HCT116 (cell line): ENCODE measurements at regions not wholly inside any gene's neighbourhood (a gene's known extent, or its start where the extent isn't known, plus 50 kb on each side); places are given as distances from the start of the nearest gene placed in this dataset.

Source experiments
- ATAC-seq: fragments of 200-7000 bp; cut with Tn5 transposase; 2 replicates; pipeline ENCODE4 v1.9.1; 2020; ENCODE audit warnings: mild to moderate bottlenecking, moderate library complexity
- BruUV-seq: library from RNA; stranded (reverse); fragments of 400-500 nt; replicated peaks from 2 replicates; lab custom pipeline; 2021; lab: Mats Ljungman, UMichigan
- CTCF ChIA-PET: fragments of 300-600 bp; sonication (Branson Sonifier 250); formaldehyde crosslinking; loops from one replicate; lab custom pipeline; 2021; ENCODE audit warnings: antibody characterized with exemption; lab: Charles Lee
- POLR2A ChIA-PET: fragments of 300-600, 350-600 bp; sonication (Branson Sonifier 250); formaldehyde crosslinking; loops from one replicate; lab custom pipeline; 2021; ENCODE audit warnings: antibody characterized with exemption; lab: Charles Lee
- RAD21 ChIA-PET, 2 experiments: fragments of 300-600 bp; sonication (Branson Sonifier 250); formaldehyde crosslinking; loops; one replicate each; lab custom pipeline; 2023; ENCODE audit warnings: low total read pairs in 2 of 2; ENCODE audit not compliant: uncharacterized antibody in 2 of 2, unreplicated experiment in 2 of 2, low non-redundant PET in 1 of 2; lab: Charles Lee
- DNase-seq: peaks from one replicate; pipeline ENCODE4 v3.0.0-alpha.2; 2010; ENCODE audit warnings: low read depth, low spot score
- H2AFZ ChIP-seq: fragments of 200-600 bp; shearing (Covaris generic), sonication (generic); 2 replicates; pipeline ENCODE4 v1.6.1; 2017; ENCODE audit warnings: low read depth, mixed run types, mixed read lengths, antibody characterized with exemption, low read length; ENCODE audit not compliant: poor library complexity, severe bottlenecking
- H3K27ac ChIP-seq: 2 replicates; pipeline ENCODE4 v1.5.1; 2012; ENCODE audit warnings: low read depth, low read length
- H3K27me3 ChIP-seq: fragments of 200-600 bp; sonication (generic); 2 replicates; pipeline ENCODE4 v1.6.1; 2016; ENCODE audit warnings: mixed run types, low read length, mixed read lengths; ENCODE audit not compliant: insufficient read depth
- H3K36me3 ChIP-seq, 2 experiments: fragments of 200-500 bp in 1 of 2; fragments of 200-600 bp in 1 of 2; sonication (Bioruptor generic) in 1 of 2; sonication (generic) in 1 of 2; 2 replicates each; pipeline versions ENCODE4 v1.5.1 to v1.6.1; 2014 to 2016; ENCODE audit warnings: low read length in 2 of 2, inconsistent platforms in 1 of 2, mixed read lengths in 1 of 2, mixed run types in 1 of 2; ENCODE audit not compliant: insufficient read depth in 2 of 2, control insufficient read depth in 1 of 2
- H3K4me1 ChIP-seq, 2 experiments: fragments of 200-600 bp in 1 of 2; sonication (generic) in 1 of 2; 2 replicates each; pipeline versions ENCODE4 v1.5.1 to v1.6.1; 2012 to 2017; ENCODE audit warnings: low read length in 2 of 2, inconsistent platforms in 1 of 2, mild to moderate bottlenecking in 1 of 2, mixed read lengths in 1 of 2, mixed run types in 1 of 2, moderate library complexity in 1 of 2; ENCODE audit not compliant: insufficient read depth in 2 of 2, control insufficient read depth in 1 of 2
- H3K4me2 ChIP-seq: fragments of 200-600 bp; sonication (generic); 2 replicates; pipeline ENCODE4 v1.6.1; 2017; ENCODE audit warnings: mixed run types, low read length, mixed read lengths
- H3K4me3 ChIP-seq, 2 experiments: fragments of 200-600 bp in 1 of 2; sonication (generic) in 1 of 2; replicated peaks in 1 of 2; 2 replicates each; pipeline ENCODE4 v1.5.1; 2011 to 2016; ENCODE audit warnings: low read length in 2 of 2, control low read depth in 1 of 2, low read depth in 1 of 2, mild to moderate bottlenecking in 1 of 2, mixed read lengths in 1 of 2, mixed run types in 1 of 2
- H3K79me2 ChIP-seq: fragments of 200-600 bp; sonication (generic); 2 replicates; pipeline ENCODE4 v1.6.1; 2017; ENCODE audit warnings: mild to moderate bottlenecking, mixed run types, low read length, moderate library complexity, mixed read lengths; ENCODE audit not compliant: insufficient read depth
- H3K9ac ChIP-seq: fragments of 200-600 bp; sonication (generic); 2 replicates; pipeline ENCODE4 v1.6.1; 2016; ENCODE audit warnings: low read length, mixed read lengths
- H3K9me2 ChIP-seq: fragments of 200-600 bp; sonication (generic), shearing (Covaris generic); 2 replicates; pipeline ENCODE4 v1.6.1; 2017; ENCODE audit warnings: mixed run types, mild to moderate bottlenecking, moderate library complexity; ENCODE audit not compliant: insufficient read depth
- H3K9me3 ChIP-seq, 2 experiments: fragments of 200-500 bp in 1 of 2; fragments of 200-600 bp in 1 of 2; sonication (Bioruptor generic) in 1 of 2; sonication (generic) in 1 of 2; 2 replicates each; pipeline ENCODE4 v1.6.1; 2014 to 2017; ENCODE audit warnings: low read length in 2 of 2, mixed read lengths in 2 of 2, inconsistent platforms in 1 of 2, low read depth in 1 of 2, mild to moderate bottlenecking in 1 of 2, mixed run types in 1 of 2, moderate library complexity in 1 of 2; ENCODE audit not compliant: control insufficient read depth in 1 of 2, insufficient read depth in 1 of 2
- H4K20me1 ChIP-seq: fragments of 200-600 bp; sonication (generic), shearing (Covaris generic); 2 replicates; pipeline ENCODE4 v1.6.1; 2017; ENCODE audit warnings: mixed run types, mild to moderate bottlenecking, moderate library complexity; ENCODE audit not compliant: insufficient read depth
- EGR1 ChIP-seq: IDR thresholded peaks from 2 replicates; pipeline ENCODE4 v1.6.1; 2012; ENCODE audit warnings: low read depth
- POLR2A ChIP-seq: IDR thresholded peaks from 2 replicates; pipeline ENCODE4 v1.7.0; 2011; ENCODE audit warnings: borderline replicate concordance; ENCODE audit not compliant: insufficient read depth, insufficient read length; ENCODE audit errors: extremely low read depth
- POLR2AphosphoS5 ChIP-seq: IDR thresholded peaks from 2 replicates; pipeline ENCODE4 v1.6.1; 2011; ENCODE audit warnings: mild to moderate bottlenecking, low read depth, low read length, moderate library complexity
- RAD21 ChIP-seq: IDR thresholded peaks from 2 replicates; pipeline ENCODE4 v1.6.1; 2012; ENCODE audit warnings: low read depth, mild to moderate bottlenecking
- SIN3A ChIP-seq: IDR thresholded peaks from 2 replicates; pipeline ENCODE4 v1.6.1; 2012; ENCODE audit warnings: low read depth
- SP1 ChIP-seq: IDR thresholded peaks from 2 replicates; pipeline ENCODE4 v1.6.1; 2012; ENCODE audit warnings: low read depth
- SRF ChIP-seq: IDR thresholded peaks from 2 replicates; pipeline ENCODE4 v1.6.1; 2012; ENCODE audit warnings: low read depth
- YY1 ChIP-seq: IDR thresholded peaks from 2 replicates; pipeline ENCODE4 v1.6.1; 2011; ENCODE audit warnings: low read length, low read depth, moderate library complexity, mild to moderate bottlenecking; ENCODE audit not compliant: insufficient replicate concordance; ENCODE audit errors: extremely low read depth
- ZFX ChIP-seq: fragments of 450-650 bp; IDR thresholded peaks from 2 replicates; pipeline ENCODE4 v1.6.1; 2017
- intact Hi-C: fragments of 100-400 bp; cut with micrococcal nuclease; formaldehyde crosslinking; loops from 2 replicates; pipeline ENCODE4 v1.10.0; 2022
- TF ChIP-seq, protein P1 (sequence below), 3 experiments: fragments of 200-600 bp in 1 of 3; sonication (generic) in 1 of 3; IDR thresholded peaks in 2 of 3; conservative IDR thresholded peaks in 1 of 3; 2 replicates each; pipeline ENCODE4 v1.5.1; 2012 to 2017; ENCODE audit warnings: low read depth in 2 of 3, low read length in 2 of 3, antibody characterized with exemption in 1 of 3, borderline replicate concordance in 1 of 3, control low read depth in 1 of 3, mild to moderate bottlenecking in 1 of 3, mixed read lengths in 1 of 3, mixed run types in 1 of 3, moderate library complexity in 1 of 3; ENCODE audit not compliant: insufficient read depth in 1 of 3
- TF ChIP-seq, protein P2 (sequence below): IDR thresholded peaks from 2 replicates; pipeline ENCODE4 v1.6.1; 2012

DNA sequence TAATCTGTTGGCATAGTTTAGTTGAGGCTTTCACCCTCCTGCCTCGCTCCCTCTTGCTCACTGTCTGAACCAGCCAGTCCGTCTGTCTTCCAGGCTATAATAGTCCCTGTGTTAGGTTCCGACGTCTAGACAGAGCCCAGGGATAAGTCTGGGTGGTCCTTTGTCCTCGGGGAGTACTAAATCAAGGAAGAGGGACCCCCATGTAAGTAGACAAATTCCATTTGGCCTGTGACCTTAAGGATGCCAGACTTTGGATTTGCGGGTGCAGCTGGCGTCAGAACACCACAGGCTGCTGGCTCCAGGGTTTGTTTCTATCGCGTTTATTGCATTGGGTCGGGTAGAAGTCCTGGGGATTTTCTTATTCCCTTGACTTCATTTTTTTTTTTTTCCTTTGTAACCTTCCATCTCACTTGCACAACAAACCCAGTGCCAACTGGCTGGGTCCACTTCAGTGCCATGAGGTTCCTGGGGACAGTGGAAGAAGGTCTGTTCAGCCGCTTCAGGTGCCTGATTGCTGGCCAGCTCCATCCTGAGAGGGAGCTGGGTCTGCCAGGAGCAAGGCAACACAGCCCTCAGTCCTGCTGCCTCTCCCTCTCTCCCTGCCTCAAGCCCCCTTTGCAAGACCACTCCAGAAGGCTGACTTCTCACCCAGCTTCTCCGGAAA, 95.4 kb upstream of the KLHL25 start:
- H3K4me2 ChIP-seq = no peak overlapping the region

More for the DNA sequence above, 95.4 kb upstream of the KLHL25 start:
- H2AFZ ChIP-seq = no peak overlapping the region
- no peaks in the 10 kb centered on the region for H3K79me2 ChIP-seq
- H4K20me1 ChIP-seq = no peaks in the 10 kb centered on the region
- H3K9me3 ChIP-seq = no peaks in the 10 kb centered on the region
- ChIA-PET RAD21 (no interaction called here), CTCF (no interaction called here), POLR2A (no interaction called here)
- TF ChIP-seq RAD21 (no peak), SP1 (no peak), ZFX (no peak), SRF (no peak), POLR2AphosphoS5 (no peak), SIN3A (no peak), YY1 (no peak), EGR1 (no peak), POLR2A (no peak)
- TF ChIP-seq, protein P1, sequence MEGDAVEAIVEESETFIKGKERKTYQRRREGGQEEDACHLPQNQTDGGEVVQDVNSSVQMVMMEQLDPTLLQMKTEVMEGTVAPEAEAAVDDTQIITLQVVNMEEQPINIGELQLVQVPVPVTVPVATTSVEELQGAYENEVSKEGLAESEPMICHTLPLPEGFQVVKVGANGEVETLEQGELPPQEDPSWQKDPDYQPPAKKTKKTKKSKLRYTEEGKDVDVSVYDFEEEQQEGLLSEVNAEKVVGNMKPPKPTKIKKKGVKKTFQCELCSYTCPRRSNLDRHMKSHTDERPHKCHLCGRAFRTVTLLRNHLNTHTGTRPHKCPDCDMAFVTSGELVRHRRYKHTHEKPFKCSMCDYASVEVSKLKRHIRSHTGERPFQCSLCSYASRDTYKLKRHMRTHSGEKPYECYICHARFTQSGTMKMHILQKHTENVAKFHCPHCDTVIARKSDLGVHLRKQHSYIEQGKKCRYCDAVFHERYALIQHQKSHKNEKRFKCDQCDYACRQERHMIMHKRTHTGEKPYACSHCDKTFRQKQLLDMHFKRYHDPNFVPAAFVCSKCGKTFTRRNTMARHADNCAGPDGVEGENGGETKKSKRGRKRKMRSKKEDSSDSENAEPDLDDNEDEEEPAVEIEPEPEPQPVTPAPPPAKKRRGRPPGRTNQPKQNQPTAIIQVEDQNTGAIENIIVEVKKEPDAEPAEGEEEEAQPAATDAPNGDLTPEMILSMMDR (IDR thresholded peaks at IDR 0.05 in 2 of 3, conservative IDR thresholded peaks at IDR 0.05 in 1 of 3; ENCODE audit: borderline replicate concordance in 1 of 3, insufficient read depth in 1 of 3, low read depth in 2 of 3, low read length in 2 of 3) = no peak
- TF ChIP-seq, protein P2, sequence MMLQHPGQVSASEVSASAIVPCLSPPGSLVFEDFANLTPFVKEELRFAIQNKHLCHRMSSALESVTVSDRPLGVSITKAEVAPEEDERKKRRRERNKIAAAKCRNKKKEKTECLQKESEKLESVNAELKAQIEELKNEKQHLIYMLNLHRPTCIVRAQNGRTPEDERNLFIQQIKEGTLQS = no peak
- BruUV-seq = no TSS peak
- no peak overlapping the region for H3K4me3 ChIP-seq
- ATAC-seq = no peak
- H3K27me3 ChIP-seq = peaks cover 29% of the 10 kb centered on the region
- intact Hi-C loops = no loop called here
- no peaks in the 10 kb centered on the region for H3K9me2 ChIP-seq
- H3K36me3 ChIP-seq = no peaks in the 10 kb centered on the region
- no peak overlapping the region for H3K9ac ChIP-seq
- H3K27ac ChIP-seq = no peak overlapping the region
- no peaks in the 10 kb centered on the region for H3K4me1 ChIP-seq
- no peak for DNase-seq
